Lower leg skin (tissue), 4 donors: ENCODE measurements at regions not wholly inside any gene's neighbourhood (a gene's known extent, or its start where the extent isn't known, plus 50 kb on each side); places are given as distances from the start of the nearest gene placed in this dataset.

Experiments
- DNase-seq, 2 donors: peaks; one replicate each; pipeline ENCODE4 v3.0.0-alpha.2; 2019; ENCODE audit warnings: low spot score in 2 of 2
- H3K4me3 ChIP-seq: fragments of 200-600 bp; sonication (generic); 2 replicates; pipeline ENCODE4 v1.5.1; 2017; ENCODE audit warnings: mild to moderate bottlenecking, low read depth; ENCODE audit not compliant: poor library complexity, severe bottlenecking
- CTCF ChIP-seq, 3 donors: fragments of 450-650 bp; IDR thresholded peaks; one replicate each; pipeline ENCODE4 v1.5.1; 2016; ENCODE audit warnings: antibody characterized with exemption in 3 of 3, mild to moderate bottlenecking in 3 of 3, moderate library complexity in 2 of 3
- POLR2A ChIP-seq, 2 donors: fragments of 450-650 bp; IDR thresholded peaks; one replicate each; pipeline ENCODE4 v1.6.1; 2016 to 2017; ENCODE audit warnings: antibody characterized with exemption in 2 of 2, mild to moderate bottlenecking in 1 of 2, moderate library complexity in 1 of 2
- WGBS, 2 donors: methylation state at CpG; one replicate each; pipeline ENCODE4 v1.1.5; 2018; 5-methylcytosine and 5-hydroxymethylcytosine counted together
- intact Hi-C: fragments of 100-400 bp; cut with DNase I; formaldehyde crosslinking; loops from one replicate; pipeline ENCODE4 v1.15.0; 2023; ENCODE audit warnings: low total_unique reads

DNA sequence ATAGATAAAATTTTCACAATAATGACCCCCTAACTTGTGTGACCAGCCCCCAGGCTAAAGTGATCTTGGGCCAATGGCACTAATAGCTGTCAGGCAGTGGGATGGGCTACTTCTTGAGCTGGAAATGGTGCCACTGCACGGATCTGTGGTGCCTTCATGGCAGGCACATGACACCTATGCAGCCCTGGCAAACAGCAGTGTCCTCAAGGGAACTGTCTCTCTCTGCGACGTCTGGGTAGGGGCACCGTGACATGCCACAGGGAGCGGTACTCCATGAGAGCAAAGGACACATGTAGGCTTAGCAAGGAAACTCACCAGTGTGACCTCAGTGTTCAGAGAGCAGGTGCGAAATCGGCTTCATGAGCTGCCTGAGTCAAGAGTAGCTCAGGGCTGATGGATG is 161.7 kb upstream of the TWIST2 start:
- intact Hi-C loops, result no loop called here
- DNase-seq, result peak in 1 of 2 donors; percentile 13
- 93 to 95% methylated on average over 7 of the region's 7 CpGs for WGBS, 2 donors
- TF ChIP-seq CTCF (IDR thresholded peaks at IDR 0.05) (no peak), POLR2A (IDR thresholded peaks at IDR 0.05) (no peak)
- H3K4me3 ChIP-seq, result no peak overlapping the region

- H3K4me3 ChIP-seq, result no peak overlapping the region
- TF ChIP-seq CTCF (IDR thresholded peaks at IDR 0.05) (no peak), POLR2A (IDR thresholded peaks at IDR 0.05) (no peak)
- peak; percentile 65 to 86 for DNase-seq
- intact Hi-C loops, result no loop called here
- WGBS, 2 donors, result 59 to 65% methylated on average over 24 of the region's 24 CpGs
Measured at GRCh38 chr2:238688193-238689153, 159.4 kb upstream of the TWIST2 start.

GRCh38 chr2:238689331-238689730 is 158.6 kb upstream of the TWIST2 start:
- no peak for TF ChIP-seq POLR2A (IDR thresholded peaks at IDR 0.05)
- no peak for TF ChIP-seq CTCF (IDR thresholded peaks at IDR 0.05)
- DNase-seq, result peak in 1 of 2 donors; percentile 15
- H3K4me3 ChIP-seq, result no peak overlapping the region
- intact Hi-C loops, result no loop called here
- 71 to 78% methylated on average over 2 of the region's 2 CpGs for WGBS, 2 donors

DNA sequence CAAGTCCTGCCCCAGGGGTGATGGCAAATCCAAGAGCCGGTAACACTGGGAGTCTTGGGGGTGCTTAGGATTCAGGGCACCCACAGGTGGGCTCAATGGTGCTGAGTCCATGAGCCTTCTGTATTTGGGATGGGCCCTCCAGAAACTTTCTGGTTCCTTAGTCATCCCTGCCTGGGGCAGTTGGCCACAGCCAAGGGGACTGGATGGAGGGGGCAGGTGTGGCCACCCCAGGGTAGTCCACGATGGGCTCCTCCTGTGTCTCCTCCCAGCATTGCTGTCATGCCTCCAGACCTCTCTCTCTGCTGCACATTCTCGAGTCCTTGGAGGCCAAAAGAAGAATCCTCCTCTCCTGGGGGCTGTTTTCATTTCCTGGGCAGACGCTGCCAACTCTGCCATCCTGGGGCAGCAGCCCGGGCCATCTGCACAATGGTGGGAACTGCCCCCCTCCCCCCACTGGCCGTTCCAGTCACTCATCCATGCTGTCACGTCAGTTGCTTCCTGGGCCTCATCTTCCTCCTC is 158.0 kb upstream of the TWIST2 start:
- no peak for TF ChIP-seq CTCF (IDR thresholded peaks at IDR 0.05)
- no peak for TF ChIP-seq POLR2A (IDR thresholded peaks at IDR 0.05)
- no peak overlapping the region for H3K4me3 ChIP-seq
- intact Hi-C loops, result no loop called here
- 67 to 93% methylated on average over 7 of the region's 7 CpGs for WGBS, 2 donors
- peak in 1 of 2 donors; percentile 12 for DNase-seq

DNA sequence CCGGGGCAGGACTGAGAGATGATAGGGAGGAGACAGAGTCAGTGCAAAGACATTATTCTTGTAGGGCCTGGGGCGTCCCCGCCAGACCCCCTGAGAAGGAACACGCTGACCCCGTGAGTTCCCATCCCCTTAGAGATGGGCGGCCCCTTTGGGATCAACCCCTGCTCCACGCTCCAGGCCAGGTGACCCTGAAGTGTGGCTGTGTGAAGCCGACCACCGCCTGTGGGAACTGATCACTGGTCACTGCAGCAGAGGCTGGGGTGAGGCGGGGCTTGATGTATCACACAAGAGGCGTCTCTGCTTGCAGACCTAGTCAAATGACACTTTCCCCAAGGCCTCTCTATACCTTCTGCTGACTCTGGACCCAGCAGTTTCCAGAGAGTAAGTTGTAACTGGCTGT is 157.4 kb upstream of the TWIST2 start:
- 76 to 84% methylated on average over 11 of the region's 11 CpGs for WGBS, 2 donors
- TF ChIP-seq CTCF (IDR thresholded peaks at IDR 0.05) (no peak), POLR2A (IDR thresholded peaks at IDR 0.05) (no peak)
- DNase-seq, result no peak
- intact Hi-C loops, result no loop called here
- no peak overlapping the region for H3K4me3 ChIP-seq
